NCI-H774 (cell line): ENCODE measurements at regions not wholly inside any gene's neighbourhood (a gene's known extent, or its start where the extent isn't known, plus 50 kb on each side); places are given as distances from the start of the nearest gene placed in this dataset.
"Not testable (repeated sequence)": the region's sequence is repeated elsewhere in the genome, so short reads cannot be mapped to it uniquely, and the experiment has no call there.

Experiments
- DNase-seq: peaks from one replicate; lab custom pipeline; 2025; lab: John Stamatoyannopoulos, UW

- no peak for DNase-seq
Measured at GRCh38 chr3:34109846-34110245, 311.4 kb downstream of the PDCD6IP start.

DNA sequence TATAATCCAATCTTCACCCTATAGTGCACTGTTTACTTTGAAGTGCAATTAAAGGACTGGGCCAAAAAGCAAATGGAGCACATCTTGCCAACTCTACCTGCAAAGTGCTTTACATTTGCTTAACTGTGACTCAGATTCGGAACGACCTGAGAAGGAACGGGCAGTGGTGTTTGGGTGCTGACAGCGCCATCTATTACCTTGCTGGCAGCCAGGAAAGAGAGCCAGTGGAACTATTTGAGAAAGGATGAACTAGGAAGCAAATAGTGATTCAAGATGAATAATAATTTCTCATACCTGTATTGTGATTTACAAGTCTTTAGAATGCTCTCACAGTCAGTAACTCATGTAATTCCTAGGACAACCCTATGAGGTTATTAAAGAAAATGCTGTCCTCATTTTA lies 312.9 kb downstream of the PDCD6IP start:
- DNase-seq: no peak

DNA sequence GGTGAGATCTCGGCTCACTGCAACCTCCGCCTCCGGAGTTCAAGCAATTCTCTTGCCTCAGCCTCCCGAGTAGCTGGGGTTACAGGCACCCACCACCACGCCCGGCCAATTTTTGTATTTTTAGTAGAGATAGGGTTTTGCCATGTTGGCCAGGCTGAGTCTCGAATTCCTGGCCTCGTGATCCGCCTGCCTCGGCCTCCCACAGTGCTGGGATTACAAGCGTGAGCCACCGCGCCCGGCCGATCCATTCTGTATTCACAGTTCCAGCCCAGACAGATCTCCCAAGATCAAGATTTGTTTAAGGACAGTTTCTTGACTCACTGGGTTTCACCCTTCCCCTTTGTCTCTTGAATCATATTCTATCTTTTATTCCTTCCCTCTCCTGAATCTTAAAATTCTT lies 313.8 kb downstream of the PDCD6IP start:
- DNase-seq: not testable (repeated sequence)

- no peak for DNase-seq
Measured at GRCh38 chr3:34131091-34131490, 332.7 kb downstream of the PDCD6IP start.

GRCh38 chr3:34132069-34132692 lies 333.8 kb downstream of the PDCD6IP start:
- DNase-seq: no peak

DNA sequence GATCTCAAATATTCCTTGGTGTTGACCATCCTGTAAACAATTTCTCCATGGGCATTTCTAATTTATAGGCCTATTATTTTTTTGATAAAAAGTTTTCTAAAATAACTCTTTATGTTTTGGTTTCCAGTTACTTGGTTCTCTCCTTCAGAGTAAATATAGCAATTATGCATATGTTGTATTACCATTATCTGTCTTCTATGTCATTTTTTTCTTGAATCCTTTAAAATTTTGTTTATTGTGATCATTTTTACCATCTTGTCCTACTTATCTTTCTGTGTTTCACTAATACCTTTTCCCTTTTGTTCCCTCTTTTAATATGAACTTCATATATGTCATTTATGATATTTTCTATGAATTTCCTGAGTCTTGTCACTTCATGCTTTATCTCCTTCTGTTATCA lies 341.1 kb downstream of the PDCD6IP start:
- DNase-seq: no peak

- no peak for DNase-seq
Measured at GRCh38 chr3:34140616-34141015, 342.2 kb downstream of the PDCD6IP start.

DNA sequence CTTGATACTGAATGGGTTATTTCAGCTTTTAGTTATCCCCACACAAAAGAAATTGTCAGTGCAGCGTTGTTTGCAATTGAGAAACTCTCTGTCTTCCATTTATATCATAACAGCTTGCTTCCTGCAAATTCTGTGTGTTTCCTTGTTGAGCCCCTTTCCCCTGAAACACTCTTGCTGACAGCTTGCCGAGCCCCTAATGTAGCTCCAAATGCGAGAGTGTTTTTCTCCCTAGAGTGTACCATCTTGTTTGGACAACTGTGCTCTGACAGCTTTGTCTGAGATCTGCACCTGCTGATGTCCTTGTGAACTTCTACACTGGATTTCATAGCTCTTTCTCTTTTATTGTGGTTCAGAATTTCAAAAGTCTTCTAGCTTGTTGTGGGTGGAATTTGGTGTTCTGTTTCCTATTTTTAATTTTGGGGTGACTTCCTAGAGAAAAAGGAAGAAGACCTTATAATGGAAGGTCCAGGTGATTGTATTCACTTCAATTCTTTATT lies 343.5 kb downstream of the PDCD6IP start:
- no peak for DNase-seq

DNA sequence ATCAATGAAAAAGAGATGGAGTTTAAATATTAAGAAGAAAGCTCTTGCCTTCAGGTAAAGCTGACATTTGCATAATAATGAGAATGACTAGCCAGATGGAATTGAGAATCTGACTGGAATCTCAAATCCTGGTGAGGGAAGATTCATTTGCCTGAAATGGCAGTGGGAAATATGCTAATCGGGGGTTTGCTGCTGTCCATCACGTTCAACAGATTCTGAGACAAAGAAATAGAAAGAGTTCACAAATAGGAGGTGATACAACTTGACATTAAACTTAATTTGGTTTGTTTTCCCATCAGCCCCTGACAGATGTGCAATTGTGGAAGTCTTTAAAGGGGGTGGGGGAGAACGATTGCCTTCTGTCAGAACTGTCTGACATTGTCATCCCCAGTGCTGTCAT lies 347.4 kb downstream of the PDCD6IP start:
- no peak for DNase-seq

DNA sequence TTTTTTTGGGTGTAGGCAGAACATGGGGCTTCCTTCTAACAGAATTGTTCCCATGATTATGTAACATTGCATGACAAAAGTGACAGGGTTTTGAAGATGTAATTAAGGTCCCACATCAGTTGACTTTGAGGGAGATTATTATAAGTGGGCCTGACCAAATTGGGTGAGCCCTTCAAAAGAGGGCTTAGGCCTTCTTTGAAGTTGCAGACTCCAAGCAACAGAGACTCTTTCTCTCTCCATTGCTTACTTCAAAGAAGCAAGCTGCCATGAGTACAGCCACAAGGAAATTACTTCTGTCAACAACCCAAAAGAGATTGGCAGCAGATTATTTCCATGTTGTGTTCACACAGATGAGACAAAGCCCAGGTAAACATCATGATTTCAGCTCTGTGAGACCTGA lies 348.2 kb downstream of the PDCD6IP start:
- DNase-seq: no peak

GRCh38 chr3:34150992-34151391 lies 352.6 kb downstream of the PDCD6IP start:
- no peak for DNase-seq

GRCh38 chr3:34152656-34153055 lies 354.2 kb downstream of the PDCD6IP start:
- no peak for DNase-seq

DNA sequence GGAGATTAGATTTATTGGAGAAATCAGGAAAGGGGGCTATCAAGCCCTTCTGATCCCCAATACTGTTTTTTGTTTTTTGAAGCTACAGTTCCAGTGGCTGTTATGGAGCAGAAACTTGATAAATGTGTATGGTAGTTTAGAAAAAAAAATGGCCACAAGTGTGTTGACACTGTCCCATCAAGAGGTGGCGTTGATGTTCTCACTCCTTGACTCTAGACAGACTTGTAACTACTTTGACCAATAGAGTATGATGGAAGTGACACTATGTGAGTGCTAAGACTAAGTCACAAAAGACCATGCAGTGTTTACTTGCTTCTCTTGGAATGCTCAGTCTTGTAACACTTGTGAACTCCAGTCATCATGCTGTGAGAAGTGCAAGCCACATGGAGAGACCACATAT lies 356.7 kb downstream of the PDCD6IP start:
- no peak for DNase-seq

DNA sequence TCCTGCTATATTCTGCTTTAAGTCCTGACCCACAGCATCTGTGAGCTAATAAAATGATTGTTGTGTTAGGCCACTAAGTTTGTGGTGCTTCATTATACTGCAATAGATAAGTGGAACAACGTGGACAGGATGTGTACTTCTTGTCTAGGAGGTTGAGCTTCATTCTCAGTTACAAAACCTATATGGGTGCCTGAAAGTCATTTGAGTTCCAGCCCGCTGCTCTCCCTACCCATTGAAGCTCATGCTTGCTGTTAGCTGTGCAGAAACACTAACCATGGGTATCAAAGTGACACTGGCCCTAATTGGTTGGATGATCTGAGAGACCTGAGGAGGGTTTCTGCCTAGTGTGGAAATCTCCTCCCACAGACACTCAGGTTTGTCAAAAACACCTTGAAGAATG lies 357.2 kb downstream of the PDCD6IP start:
- no peak for DNase-seq

GRCh38 chr3:34157491-34157890 lies 359.1 kb downstream of the PDCD6IP start:
- no peak for DNase-seq

DNA sequence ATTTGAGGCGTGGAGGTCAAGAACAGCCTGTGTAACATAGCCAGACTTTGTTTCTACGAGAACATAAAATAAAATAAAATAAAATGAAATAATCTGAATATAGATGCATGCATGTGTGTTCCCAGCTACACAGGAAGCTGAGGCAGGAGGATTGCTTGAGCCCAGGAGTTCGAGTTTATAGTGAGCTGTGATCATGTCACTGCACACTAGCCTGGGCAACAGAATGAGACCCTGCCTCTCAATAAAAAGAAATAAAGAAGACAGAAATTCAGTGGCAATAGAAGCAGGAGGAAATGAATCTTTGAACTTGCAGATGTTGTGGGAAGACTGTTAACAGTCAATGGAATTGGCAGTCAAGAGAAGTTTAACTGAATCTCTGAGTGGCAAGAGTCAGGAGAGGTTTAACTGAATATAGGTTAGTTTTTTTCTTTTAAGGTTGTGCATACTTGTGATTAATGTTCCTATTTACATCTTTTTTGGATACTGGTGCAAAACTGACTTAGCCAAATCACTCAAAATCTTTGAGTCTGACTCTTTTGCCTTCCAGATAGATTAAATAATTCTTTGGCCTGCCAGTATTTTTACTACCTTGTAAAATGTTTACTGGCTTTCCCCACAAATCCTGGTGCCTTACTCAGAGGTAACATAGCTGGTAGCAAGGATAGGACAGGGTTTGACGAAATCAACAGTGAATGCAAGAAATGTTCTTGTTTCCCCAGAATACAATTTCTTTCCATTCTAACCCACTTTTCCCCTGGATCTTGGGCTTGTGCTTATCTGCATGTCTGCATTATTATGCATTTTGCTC lies 361.4 kb downstream of the PDCD6IP start:
- DNase-seq: no peak

DNA sequence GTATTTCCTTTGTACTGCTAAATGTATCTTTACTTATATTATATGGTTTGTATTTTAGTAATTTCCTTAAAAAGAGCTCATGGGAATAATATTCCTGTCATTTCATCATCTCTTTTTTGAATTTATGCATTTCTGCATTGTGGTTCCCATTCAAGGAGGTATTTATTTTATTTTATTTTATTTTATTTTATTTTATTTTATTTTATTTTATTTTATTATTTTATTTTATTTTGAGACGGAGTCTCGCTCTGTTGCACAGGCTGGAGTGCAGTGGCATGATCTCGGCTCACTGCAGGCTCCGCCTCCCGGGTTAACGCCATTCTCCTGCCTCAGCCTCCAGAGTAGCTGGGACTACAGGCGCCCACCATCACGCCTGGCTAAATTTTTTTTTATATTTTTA lies 371.2 kb downstream of the PDCD6IP start:
- DNase-seq: not testable (repeated sequence)

- no peak for DNase-seq
Measured at GRCh38 chr3:34174740-34175139, 376.3 kb downstream of the PDCD6IP start.

DNA sequence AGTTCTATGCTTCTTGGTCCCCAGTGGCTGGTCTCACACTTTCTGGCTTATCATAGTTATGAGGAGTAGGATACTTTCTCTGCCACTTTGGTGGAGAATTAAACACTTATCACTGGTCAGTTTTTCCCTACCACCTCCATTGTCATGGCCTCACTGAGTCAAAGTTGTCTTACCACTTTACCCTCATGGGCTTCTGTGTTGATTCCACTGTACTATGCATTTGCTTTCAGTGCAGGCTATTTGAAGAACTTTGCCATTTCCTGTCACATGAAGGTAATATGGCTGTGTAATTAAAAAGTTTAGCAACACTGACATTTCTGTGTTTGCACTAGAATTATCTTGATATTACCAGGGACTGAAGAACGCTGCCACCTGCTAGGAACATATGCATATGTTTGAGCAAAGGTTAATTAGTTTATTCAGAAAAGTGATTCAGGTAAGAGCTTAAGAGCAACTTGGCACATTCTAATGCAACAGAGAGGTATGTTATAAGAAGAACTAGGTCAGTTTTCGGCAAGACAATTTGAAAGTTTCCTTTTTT lies 377.3 kb downstream of the PDCD6IP start:
- no peak for DNase-seq

DNA sequence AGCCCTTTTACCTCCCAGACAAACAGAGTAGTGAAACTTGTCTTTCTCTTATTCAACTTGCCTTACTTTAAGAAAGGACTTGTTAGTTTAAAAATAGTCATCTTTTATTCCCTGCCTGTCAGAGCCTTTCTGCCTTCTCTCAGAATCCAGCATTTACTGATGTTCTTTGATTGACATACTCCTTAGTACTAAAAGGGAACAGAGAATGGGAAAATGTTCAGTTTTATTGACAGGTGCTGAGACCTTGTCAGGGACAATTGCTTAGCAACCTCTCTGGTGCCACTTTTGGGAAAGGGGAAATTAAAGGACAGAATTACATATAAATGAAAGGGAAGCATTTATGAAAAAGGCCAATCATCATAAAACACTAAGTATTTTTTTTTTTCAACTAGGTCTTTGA lies 378.3 kb downstream of the PDCD6IP start:
- DNase-seq: no peak

DNA sequence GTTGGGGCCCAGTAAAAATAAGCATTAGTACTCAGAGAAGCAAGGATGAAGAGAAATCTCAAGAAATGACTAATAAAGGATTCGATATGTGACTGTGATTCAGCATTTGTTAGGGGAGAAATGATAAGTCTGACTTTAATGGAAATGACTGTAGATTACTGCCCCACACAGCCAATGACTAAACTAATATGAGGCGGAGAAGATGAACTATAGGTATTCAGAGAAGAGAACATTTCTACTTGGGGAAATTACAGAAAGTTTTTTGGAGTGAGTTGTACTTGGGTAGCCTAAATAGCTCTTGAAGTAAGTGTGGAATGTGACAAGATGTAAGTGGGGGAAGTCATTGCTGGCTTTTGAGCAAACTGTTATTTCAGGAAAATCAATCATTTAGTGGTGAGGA lies 380.0 kb downstream of the PDCD6IP start:
- DNase-seq: no peak

GRCh38 chr3:34179716-34180115 lies 381.3 kb downstream of the PDCD6IP start:
- no peak for DNase-seq

GRCh38 chr3:34180532-34180931 lies 382.1 kb downstream of the PDCD6IP start:
- no peak for DNase-seq
